ENCODE measurements at regions not wholly inside any gene's neighbourhood (a gene's known extent, or its start where the extent isn't known, plus 50 kb on each side); places are given as distances from the start of the nearest gene placed in this dataset.
"Not testable (repeated sequence)": the region's sequence is repeated elsewhere in the genome, so short reads cannot be mapped to it uniquely, and the experiment has no call there.

GRCh38 chr19:31885280-31885853, 460.0 kb upstream of the ZNF507 start:
- no peak for DNase-seq (ENCODE audit: low spot score)

- DNase-seq (ENCODE audit: low spot score): no peak
Measured at GRCh38 chr19:31890230-31890629, 455.2 kb upstream of the ZNF507 start.

GRCh38 chr19:31892060-31892459, 453.4 kb upstream of the ZNF507 start:
- no peak for DNase-seq (ENCODE audit: low spot score)

DNA sequence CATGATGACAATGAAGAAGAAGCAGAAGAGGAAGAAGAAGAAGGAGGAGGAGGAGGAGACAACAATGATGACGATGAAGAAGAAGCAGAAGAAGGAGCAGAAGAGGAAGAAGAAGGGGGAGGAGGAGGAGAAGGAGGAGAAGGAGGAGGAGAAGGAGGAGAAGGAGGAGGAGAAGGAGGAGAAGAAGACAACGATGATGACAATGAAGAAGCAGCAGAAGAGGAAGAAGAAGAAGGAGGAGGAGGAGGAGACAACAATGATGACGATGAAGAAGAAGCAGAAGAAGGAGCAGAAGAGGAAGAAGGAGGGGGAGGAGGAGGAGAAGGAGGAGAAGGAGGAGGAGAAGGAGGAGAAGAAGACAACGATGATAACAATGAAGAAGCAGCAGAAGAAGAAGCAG, 451.9 kb upstream of the ZNF507 start:
- DNase-seq (ENCODE audit: low spot score): not testable (repeated sequence)

DNA sequence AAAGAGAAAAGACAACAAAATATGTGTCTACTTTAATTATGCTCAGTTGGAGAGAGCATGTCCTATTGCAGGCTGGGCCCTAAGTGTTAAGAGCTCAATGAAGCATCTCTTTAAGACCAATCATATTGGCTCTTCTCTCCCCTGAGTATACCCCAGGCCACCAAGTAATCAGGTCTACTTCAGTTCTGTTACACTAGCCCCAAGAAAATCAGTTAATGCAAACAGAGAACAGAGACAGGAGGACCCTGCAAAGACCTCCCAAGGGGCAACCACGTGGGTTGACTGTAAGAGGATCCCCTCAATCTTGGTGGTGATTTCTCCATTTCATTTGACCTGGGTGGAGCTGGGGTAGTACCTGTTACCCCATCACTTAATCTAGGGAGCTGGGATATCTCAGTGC, 451.0 kb upstream of the ZNF507 start:
- no peak for DNase-seq (ENCODE audit: low spot score)

GRCh38 chr19:31897292-31897691, 448.1 kb upstream of the ZNF507 start:
- no peak for DNase-seq (ENCODE audit: low spot score)

DNA sequence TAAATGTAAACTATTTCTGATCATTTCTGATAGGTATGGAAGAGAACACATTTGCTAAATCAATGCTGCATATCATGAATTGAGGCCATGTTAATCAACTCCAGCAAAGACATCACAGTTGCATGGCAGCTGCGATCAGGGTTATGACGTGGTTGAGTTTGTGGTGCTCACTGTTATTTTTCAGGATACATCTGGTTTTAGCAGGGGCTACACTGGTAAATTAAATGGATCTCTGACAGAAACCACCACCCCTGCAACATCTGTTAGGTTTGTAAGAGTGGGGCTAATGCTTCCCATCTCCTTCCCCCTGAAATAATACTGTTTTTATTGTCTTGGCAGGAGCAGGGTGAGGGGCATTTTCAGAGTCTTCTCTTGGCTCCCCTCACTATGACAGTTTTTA, 444.4 kb upstream of the ZNF507 start:
- DNase-seq (ENCODE audit: low spot score): no peak

DNA sequence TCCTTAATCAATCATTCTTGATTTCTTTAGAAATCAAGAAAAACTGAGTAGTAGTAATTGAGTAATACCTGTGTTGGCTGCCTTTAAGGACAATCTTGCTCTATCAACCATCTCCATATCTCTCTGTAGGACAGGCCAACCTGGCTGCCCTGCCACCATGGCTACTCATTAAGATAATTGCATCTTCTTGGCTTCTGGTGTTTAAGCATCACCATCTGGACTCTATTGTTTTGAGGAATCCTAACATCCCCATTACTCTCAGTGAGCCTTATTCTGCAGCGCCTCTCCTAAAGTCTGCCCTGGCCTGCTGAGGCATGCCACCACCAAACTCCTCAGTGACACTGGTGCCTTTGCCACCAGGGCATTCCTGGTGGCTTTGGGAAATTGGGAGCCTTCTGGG, 442.6 kb upstream of the ZNF507 start:
- no peak for DNase-seq (ENCODE audit: low spot score)

DNA sequence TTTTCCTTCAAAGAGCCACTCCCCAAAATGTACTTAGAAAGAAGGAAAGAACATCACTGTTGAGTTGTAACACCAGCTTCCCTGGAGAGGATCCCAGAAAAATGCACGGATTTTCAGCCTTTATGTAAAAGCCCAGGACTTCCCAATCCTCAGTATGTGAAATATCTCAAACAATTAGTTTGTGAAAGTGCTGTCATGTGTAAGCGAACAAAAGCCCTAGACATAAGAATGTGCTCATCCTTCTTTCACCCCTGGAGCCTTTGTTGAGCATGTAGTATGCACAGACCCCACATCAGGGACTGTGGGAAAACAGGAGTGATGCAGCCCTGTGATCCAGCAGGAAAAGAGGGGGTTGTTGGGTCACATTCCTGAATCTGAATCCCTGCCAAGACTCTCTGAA, 441.4 kb upstream of the ZNF507 start:
- no peak for DNase-seq (ENCODE audit: low spot score)

GRCh38 chr19:31906111-31906871, 439.1 kb upstream of the ZNF507 start:
- no peak for DNase-seq (ENCODE audit: low spot score)

- no peak for DNase-seq (ENCODE audit: low spot score)
Measured at GRCh38 chr19:31907661-31908060, 437.7 kb upstream of the ZNF507 start.

DNA sequence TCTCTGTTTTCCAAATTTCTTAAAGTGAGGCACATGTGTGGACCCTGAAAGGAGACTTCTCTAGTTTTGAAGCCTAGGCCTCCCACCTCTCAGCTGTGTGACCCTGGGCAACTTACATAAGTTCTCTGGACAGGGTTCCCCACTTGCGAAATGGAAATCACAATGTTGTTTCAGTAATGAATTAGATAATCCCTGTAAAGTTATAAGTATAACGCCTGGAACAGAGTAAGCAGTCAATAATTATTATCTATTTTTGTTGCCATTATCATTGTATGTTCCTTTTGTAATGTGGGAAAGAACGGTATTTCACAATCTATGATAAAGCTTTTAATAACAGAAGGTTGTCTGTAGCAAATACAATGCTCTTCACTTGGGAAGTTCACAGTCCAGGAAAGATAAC, 437.3 kb upstream of the ZNF507 start:
- no peak for DNase-seq (ENCODE audit: low spot score)

GRCh38 chr19:31908496-31909225, 436.7 kb upstream of the ZNF507 start:
- no peak for DNase-seq (ENCODE audit: low spot score)

DNA sequence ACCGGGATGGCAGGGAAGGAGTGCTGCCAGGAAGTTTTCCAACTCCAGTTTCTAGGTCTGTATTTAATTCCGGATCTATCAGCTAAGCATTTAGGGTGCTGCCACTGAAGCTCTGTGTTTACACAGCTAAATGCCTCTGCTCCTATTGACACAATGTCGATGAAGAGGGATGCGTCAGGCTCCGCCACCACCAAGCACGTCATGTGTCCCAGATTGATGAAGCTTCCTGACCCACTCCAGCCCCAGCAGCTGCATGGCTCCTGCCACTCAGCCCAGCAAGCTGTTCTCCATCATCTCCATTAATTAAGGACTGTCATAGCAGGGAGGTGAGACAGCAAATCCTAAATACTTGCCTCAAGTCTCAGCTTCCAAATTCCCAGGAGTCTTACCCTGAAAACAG, 435.2 kb upstream of the ZNF507 start:
- DNase-seq (ENCODE audit: low spot score): no peak

DNA sequence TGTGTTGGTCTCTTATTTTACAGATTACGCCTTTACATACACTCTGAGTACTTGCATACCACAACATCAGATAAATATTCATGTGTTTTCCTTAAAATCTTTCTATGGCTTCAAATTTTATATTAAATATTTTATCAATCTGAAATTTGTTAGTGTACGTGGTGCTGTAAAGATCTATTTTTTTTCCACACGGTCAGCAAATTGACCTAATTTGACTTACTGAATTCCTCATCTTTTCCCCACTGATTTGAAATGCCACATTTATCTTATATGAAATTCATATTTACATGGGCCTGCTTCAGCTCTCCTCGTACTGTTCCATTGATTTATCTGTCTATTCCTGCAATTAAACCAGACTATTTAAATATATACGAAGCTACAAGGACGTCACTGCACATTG, 433.8 kb upstream of the ZNF507 start:
- no peak for DNase-seq (ENCODE audit: low spot score)

DNA sequence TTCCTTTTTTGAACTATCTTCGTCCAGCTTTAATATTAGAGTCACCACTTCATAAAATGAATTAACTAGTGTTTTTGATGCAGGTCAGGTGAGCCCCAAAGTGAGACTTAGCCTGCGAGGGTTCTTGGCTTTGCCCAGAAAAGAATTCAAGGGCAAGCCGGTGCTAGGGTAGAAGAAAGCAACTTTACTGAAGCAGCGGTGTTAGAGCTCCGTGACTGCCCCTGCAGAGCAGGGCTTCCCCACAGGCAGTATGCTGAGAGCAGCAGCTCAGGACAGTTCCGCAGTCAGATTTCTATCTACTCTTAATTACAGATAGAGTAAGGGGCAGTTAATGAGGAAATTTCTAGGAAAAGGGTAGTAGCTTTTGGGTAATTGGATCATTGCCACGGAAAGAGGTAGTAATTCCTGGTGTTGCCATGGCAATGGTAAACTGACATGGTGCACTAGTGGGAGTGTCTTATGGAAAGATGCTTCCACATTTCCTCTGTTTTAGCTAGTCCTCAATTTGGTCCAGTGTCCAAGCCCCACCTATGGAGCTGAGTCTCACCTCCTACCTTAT, 432.2 kb upstream of the ZNF507 start:
- no peak for DNase-seq (ENCODE audit: low spot score)

GRCh38 chr19:31930401-31930800, 415.0 kb upstream of the ZNF507 start:
- no peak for DNase-seq (ENCODE audit: low spot score)

GRCh38 chr19:31937983-31938382, 407.4 kb upstream of the ZNF507 start:
- DNase-seq (ENCODE audit: low spot score): no peak

DNA sequence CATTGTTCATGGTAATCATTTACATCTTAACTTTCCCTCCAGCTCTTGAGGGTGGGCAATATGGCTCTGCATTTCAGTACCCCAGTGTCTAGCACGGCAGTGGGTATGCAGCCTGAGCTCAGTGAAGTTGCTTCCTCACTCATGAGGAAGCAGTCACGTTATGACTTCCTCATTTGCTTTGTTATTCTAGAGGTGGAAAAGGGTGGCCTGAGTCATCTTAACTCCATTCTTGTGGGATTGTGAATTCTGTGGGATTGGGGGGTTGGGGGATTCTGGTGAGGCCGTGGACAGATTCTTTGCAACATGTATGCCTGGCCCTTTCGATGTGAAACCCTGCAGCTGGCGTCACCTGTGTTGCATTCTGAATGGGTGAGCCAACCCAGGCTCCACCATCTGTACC, 406.7 kb upstream of the ZNF507 start:
- no peak for DNase-seq (ENCODE audit: low spot score)

DNA sequence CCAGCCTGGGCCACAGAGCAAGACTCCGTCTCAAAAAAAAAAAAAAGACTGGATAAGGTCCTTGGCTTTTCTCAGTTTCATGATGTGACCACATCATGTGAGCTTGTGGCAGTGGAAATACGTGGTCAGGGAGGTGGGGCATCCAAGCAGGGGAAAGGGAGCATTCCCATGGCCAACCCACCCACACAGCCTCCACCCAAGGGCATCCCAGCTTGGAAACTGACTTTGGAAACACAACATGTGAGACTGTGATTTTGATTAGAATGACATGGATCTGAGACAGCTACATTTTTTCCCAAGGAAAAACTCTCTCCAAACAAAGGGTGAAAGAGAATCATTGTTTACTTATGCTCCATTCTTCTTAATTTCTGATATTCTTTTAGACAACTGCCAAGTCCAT, 405.0 kb upstream of the ZNF507 start:
- DNase-seq (ENCODE audit: low spot score): no peak

DNA sequence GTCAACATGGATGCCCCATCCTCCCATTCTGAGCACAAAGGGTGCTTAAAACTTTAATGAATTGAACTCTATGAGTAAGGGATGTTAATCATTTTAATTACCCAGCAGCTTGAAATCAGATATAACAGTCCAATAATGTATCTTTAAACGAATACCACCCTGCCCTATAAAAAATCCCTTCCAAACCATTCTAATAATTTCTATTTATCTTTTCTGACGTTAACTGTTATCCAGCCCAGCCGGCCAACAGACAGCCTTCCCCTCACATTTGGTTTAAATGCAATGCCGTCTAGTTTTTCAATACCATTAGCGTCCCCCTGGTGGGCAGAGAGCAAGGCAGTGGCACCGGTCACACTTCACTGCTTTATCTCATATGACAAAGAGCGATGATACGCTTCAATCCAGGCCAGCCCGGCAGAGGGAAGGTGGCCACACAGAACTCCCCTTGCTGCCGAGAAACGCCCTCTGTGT, 402.2 kb upstream of the ZNF507 start:
- DNase-seq (ENCODE audit: low spot score): no peak

- no peak for DNase-seq (ENCODE audit: low spot score)
Measured at GRCh38 chr19:31943778-31944177, 401.6 kb upstream of the ZNF507 start.

- no peak for DNase-seq (ENCODE audit: low spot score)
Measured at GRCh38 chr19:31944326-31944725, 401.1 kb upstream of the ZNF507 start.
